Vagina (tissue), 2 donors: ENCODE measurements at regions not wholly inside any gene's neighbourhood (a gene's known extent, or its start where the extent isn't known, plus 50 kb on each side); places are given as distances from the start of the nearest gene placed in this dataset.
"Not testable (repeated sequence)": the region's sequence is repeated elsewhere in the genome, so short reads cannot be mapped to it uniquely, and the experiment has no call there.

ENCODE experiments used
- DNase-seq, 2 donors: peaks; one replicate each; pipeline ENCODE4 v3.0.0-alpha.2; 2017; ENCODE audit errors: extremely low spot score in 2 of 2
- H3K27ac ChIP-seq: fragments of 200-600 bp; sonication (generic); one replicate; pipeline ENCODE4 v1.5.1; 2019
- H3K27me3 ChIP-seq: fragments of 200-600 bp; sonication (generic); one replicate; pipeline ENCODE4 v1.5.1; 2019
- H3K36me3 ChIP-seq, 2 donors: fragments of 200-600 bp; sonication (generic); one replicate each; pipeline ENCODE4 v1.5.1; 2017 to 2019
- H3K4me1 ChIP-seq: fragments of 200-600 bp; sonication (generic); one replicate; pipeline ENCODE4 v1.5.1; 2019
- H3K4me3 ChIP-seq, 2 donors: fragments of 200-600 bp; sonication (generic); 1 replicate in 1 of 2; 2 replicates in 1 of 2; pipeline ENCODE4 v1.5.1; 2016 to 2019
- H3K9me3 ChIP-seq: fragments of 200-600 bp; sonication (generic); one replicate; pipeline ENCODE4 v1.5.1; 2019
- POLR2A ChIP-seq, 2 donors: fragments of 450-650 bp; IDR thresholded peaks; one replicate each; pipeline ENCODE4 v1.6.1; 2017; ENCODE audit warnings: antibody characterized with exemption in 2 of 2, mild to moderate bottlenecking in 2 of 2, moderate library complexity in 2 of 2
- POLR2AphosphoS5 ChIP-seq, 2 donors: sonication (generic); formaldehyde crosslinking; IDR thresholded peaks; one replicate each; pipeline ENCODE4 v1.9.0; 2017; ENCODE audit warnings: antibody characterized with exemption in 2 of 2, mild to moderate bottlenecking in 2 of 2, low read depth in 1 of 2; ENCODE audit not compliant: insufficient read depth in 1 of 2
- intact Hi-C: fragments of 100-400 bp; cut with DNase I; formaldehyde crosslinking; loops from one replicate; pipeline ENCODE4 v1.15.1; 2023
- TF ChIP-seq, protein P1 (sequence below), 3 experiments: fragments of 450-650 bp in 2 of 3; fragments of 200-600 bp in 1 of 3; sonication (generic) in 1 of 3; IDR thresholded peaks; one replicate each; pipeline ENCODE4 v1.5.1; 2017 to 2019; ENCODE audit warnings: antibody characterized with exemption in 3 of 3, mild to moderate bottlenecking in 2 of 3, moderate library complexity in 2 of 3

DNA sequence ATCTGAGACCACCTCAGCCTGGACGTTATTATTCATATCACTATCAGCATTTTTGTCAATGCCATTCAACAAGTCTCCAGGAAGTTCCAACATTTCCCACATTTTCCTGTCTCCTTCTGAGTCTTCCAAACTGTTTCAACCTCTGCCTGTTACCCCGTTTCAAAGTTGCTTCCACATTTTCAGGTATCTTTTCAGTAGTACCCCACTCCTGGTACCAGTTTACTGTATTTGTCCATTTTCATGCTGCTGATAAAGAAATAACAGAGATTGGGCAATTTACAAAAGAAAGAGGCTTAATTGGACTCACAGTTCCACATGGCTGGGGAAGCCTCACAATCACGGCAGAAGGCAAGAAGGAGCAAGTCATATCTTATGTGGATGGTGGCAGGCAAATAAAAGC is 565.5 kb downstream of the FRK start:
- Histone ChIP-seq H3K36me3 (no peaks in the 10 kb centered on the region), H3K27me3 (no peaks in the 10 kb centered on the region), H3K4me3 (no peak overlapping the region), H3K27ac (no peak overlapping the region), H3K9me3 (no peaks in the 10 kb centered on the region), H3K4me1 (no peaks in the 10 kb centered on the region)
- intact Hi-C loops, result no loop called here
- no peak for TF ChIP-seq POLR2AphosphoS5 (IDR thresholded peaks at IDR 0.05; ENCODE audit: insufficient read depth in 1 of 2, low read depth in 1 of 2)
- TF ChIP-seq, protein P1, sequence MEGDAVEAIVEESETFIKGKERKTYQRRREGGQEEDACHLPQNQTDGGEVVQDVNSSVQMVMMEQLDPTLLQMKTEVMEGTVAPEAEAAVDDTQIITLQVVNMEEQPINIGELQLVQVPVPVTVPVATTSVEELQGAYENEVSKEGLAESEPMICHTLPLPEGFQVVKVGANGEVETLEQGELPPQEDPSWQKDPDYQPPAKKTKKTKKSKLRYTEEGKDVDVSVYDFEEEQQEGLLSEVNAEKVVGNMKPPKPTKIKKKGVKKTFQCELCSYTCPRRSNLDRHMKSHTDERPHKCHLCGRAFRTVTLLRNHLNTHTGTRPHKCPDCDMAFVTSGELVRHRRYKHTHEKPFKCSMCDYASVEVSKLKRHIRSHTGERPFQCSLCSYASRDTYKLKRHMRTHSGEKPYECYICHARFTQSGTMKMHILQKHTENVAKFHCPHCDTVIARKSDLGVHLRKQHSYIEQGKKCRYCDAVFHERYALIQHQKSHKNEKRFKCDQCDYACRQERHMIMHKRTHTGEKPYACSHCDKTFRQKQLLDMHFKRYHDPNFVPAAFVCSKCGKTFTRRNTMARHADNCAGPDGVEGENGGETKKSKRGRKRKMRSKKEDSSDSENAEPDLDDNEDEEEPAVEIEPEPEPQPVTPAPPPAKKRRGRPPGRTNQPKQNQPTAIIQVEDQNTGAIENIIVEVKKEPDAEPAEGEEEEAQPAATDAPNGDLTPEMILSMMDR (IDR thresholded peaks at IDR 0.05), result no peak
- TF ChIP-seq POLR2A (IDR thresholded peaks at IDR 0.05), result no peak
- no peak for DNase-seq

DNA sequence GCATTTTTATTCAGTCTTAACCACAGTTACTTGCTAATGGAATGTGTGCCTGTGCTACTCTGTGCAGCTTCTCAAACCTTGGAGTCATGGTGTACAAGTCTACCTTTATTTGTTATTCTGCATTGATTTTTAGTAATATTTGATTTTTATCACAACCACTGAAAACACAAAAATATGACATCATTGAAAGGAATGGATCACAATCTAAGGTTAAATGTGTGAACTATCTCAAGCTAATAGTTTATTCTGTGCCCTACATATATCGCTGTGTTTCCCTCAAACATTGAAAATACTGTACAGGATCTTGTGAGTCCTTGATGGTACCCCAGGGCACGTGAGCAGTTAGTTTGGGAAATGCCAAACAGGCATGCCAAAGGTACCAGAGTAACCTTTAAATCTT is 573.4 kb downstream of the FRK start:
- Histone ChIP-seq H3K4me1 (no peaks in the 10 kb centered on the region), H3K27me3 (no peaks in the 10 kb centered on the region), H3K36me3 (no peaks in the 10 kb centered on the region), H3K4me3 (no peak overlapping the region), H3K27ac (no peak overlapping the region), H3K9me3 (no peaks in the 10 kb centered on the region)
- DNase-seq, result no peak
- TF ChIP-seq, protein P1 (IDR thresholded peaks at IDR 0.05), result no peak
- intact Hi-C loops, result no loop called here

DNA sequence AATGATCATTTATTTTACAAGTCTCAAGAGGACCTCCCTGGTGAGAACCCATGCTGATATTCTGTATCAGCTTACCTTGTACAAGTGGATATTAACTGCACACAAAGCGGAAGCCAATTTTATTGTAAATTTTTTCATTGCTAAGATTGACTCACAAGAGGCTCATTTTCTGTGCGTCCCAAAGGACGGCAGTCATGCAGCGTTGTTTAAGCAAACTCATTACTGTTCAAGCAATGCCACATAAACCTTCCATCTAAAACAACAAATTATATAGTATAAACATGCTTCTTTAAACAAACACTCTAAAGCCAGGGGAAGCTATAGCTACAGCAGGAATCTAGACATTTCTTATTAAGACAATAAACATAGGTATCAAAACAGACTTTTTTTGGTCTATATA is 575.3 kb downstream of the FRK start:
- no peak for DNase-seq
- no peaks in the 10 kb centered on the region for H3K36me3 ChIP-seq
- no peak overlapping the region for H3K4me3 ChIP-seq
- H3K9me3 ChIP-seq, result no peaks in the 10 kb centered on the region
- H3K4me1 ChIP-seq, result no peaks in the 10 kb centered on the region
- TF ChIP-seq POLR2A (IDR thresholded peaks at IDR 0.05) (no peak), POLR2AphosphoS5 (IDR thresholded peaks at IDR 0.05; ENCODE audit: insufficient read depth in 1 of 2, low read depth in 1 of 2) (no peak)
- TF ChIP-seq, protein P1 (IDR thresholded peaks at IDR 0.05), result no peak
- H3K27ac ChIP-seq, result no peak overlapping the region
- no peaks in the 10 kb centered on the region for H3K27me3 ChIP-seq
- intact Hi-C loops, result no loop called here

DNA sequence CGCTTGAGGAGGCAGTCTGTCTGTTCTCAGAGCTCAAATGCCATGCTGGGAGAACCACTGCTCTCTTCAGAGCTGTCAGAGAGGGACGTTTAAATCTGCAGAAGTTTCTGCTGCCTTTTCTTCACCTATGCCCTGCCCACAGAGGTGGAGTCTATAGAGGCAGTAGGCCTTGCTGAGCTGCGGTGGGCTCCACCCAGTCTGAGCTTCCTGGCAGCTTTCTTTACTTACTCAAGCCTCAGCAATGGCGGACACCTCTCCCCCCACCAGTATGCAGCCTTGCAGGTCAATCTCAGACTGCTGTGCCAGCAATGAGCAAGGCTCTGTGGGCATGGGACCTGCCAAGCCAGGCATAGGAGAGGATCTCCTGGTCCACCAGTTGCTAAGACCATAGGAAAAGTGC is 580.1 kb downstream of the FRK start:
- H3K27me3 ChIP-seq, DNase-seq, H3K4me3 ChIP-seq, H3K27ac ChIP-seq, H3K36me3 ChIP-seq, H3K9me3 ChIP-seq, H3K4me1 ChIP-seq, intact Hi-C loops: not testable (repeated sequence)

DNA sequence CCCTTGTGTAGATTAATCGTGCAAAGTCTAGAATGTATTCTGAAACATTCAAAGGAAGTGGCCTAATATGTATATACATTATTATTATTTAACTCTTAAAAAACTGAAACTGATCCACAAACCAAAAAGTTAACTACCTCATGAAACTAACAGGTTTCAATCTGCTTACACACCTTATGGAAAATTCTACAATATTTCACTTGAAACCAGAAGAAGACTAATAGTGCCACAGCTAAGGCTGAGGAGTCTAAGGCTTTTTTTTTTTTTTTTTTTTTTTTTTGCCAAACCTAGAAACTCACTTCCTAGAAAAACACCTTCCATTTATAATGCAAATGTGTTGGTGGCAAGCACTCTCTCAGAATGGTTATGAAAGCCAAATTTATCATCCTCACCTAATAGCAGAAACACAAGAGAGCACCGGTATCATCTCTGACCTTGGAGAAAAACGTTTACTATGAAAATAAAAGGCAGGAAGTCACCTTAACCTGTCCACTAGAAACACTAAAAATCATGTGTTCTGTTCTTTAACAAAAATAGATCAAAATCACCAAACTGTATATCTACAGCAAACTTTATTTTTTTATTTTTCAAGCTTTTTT is 586.1 kb downstream of the FRK start:
- intact Hi-C loops, result no loop called here
- H3K4me3 ChIP-seq, result no peak overlapping the region
- no peak overlapping the region for H3K27ac ChIP-seq

More for the DNA sequence above, 586.1 kb downstream of the FRK start:
- H3K27me3 ChIP-seq, result no peaks in the 10 kb centered on the region
- TF ChIP-seq POLR2AphosphoS5 (IDR thresholded peaks at IDR 0.05; ENCODE audit: insufficient read depth in 1 of 2, low read depth in 1 of 2) (no peak), POLR2A (IDR thresholded peaks at IDR 0.05) (no peak)
- TF ChIP-seq, protein P1 (IDR thresholded peaks at IDR 0.05), result no peak
- no peak for DNase-seq
- no peaks in the 10 kb centered on the region for H3K36me3 ChIP-seq
- H3K4me1 ChIP-seq, result no peaks in the 10 kb centered on the region
- no peaks in the 10 kb centered on the region for H3K9me3 ChIP-seq
